A549 (cell line): ENCODE measurements at regions not wholly inside any gene's neighbourhood (a gene's known extent, or its start where the extent isn't known, plus 50 kb on each side); places are given as distances from the start of the nearest gene placed in this dataset.

Experiments
- CHD2 ChIP-seq: fragments of 150-350 bp; IDR thresholded peaks from 2 replicates; pipeline ENCODE4 v1.6.1; 2014; ENCODE audit warnings: low read length; ENCODE audit not compliant: partially characterized antibody
- CTCF ChIP-seq: fragments of >200 bp; sonication (Bioruptor Twin); formaldehyde crosslinking; IDR thresholded peaks from 3 replicates; pipeline ENCODE4 v1.5.1; 2016
- EHMT2 ChIP-seq: fragments of 200-600 bp; sonication (generic); IDR thresholded peaks from 2 replicates; pipeline ENCODE4 v1.6.1; 2016; ENCODE audit warnings: antibody characterized with exemption, low read depth, mild to moderate bottlenecking, moderate library complexity
- POLR2A ChIP-seq: IDR thresholded peaks from 2 replicates; pipeline ENCODE4 v1.6.1; 2012; ENCODE audit warnings: mild to moderate bottlenecking, low read length
- RNF2 ChIP-seq: fragments of 200-600 bp; sonication (generic); IDR thresholded peaks from 2 replicates; pipeline ENCODE4 v1.6.1; 2016; ENCODE audit warnings: low read depth, mild to moderate bottlenecking, antibody characterized with exemption, moderate library complexity, borderline replicate concordance

GRCh38 chr2:180077295-180077906 lies 70.3 kb upstream of the CWC22 start:
- TF ChIP-seq POLR2A, result no peak
- TF ChIP-seq CTCF, result peak; percentile 51
- TF ChIP-seq EHMT2, result no peak
- no peak for TF ChIP-seq RNF2
- TF ChIP-seq CHD2, result no peak
